Nephron progenitor cell (in vitro differentiated cells): ENCODE measurements at regions not wholly inside any gene's neighbourhood (a gene's known extent, or its start where the extent isn't known, plus 50 kb on each side); places are given as distances from the start of the nearest gene placed in this dataset.
"Not testable (repeated sequence)": the region's sequence is repeated elsewhere in the genome, so short reads cannot be mapped to it uniquely, and the experiment has no call there.

ENCODE experiments used
- DNase-seq: peaks from one replicate; pipeline ENCODE4 v3.0.0; 2021
- H3K27ac Mint-ChIP-seq: 2 replicates; pipeline ENCODE4 v1.8.0; 2021; ENCODE audit warnings: mild to moderate bottlenecking, moderate library complexity, mixed read lengths
- H3K27me3 Mint-ChIP-seq: 2 replicates; pipeline ENCODE4 v1.8.0; 2021; ENCODE audit warnings: mild to moderate bottlenecking, low read depth, mixed read lengths; ENCODE audit not compliant: poor library complexity
- H3K36me3 Mint-ChIP-seq: 2 replicates; pipeline ENCODE4 v1.8.0; 2021; ENCODE audit warnings: low read depth, mixed read lengths
- H3K4me1 Mint-ChIP-seq: 2 replicates; pipeline ENCODE4 v1.8.0; 2021; ENCODE audit warnings: mixed read lengths
- H3K4me3 Mint-ChIP-seq: 2 replicates; pipeline ENCODE4 v1.8.0; 2021; ENCODE audit warnings: mild to moderate bottlenecking, moderate library complexity, mixed read lengths
- H3K9me3 Mint-ChIP-seq: 2 replicates; pipeline ENCODE4 v1.8.0; 2021; ENCODE audit warnings: mild to moderate bottlenecking, moderate library complexity, mixed read lengths
- TF ChIP-seq, protein P1 (sequence below): fragments of 200-600 bp; sonication (generic); IDR thresholded peaks from 2 replicates; pipeline ENCODE4 v1.5.0; 2021; ENCODE audit warnings: antibody characterized with exemption

DNA sequence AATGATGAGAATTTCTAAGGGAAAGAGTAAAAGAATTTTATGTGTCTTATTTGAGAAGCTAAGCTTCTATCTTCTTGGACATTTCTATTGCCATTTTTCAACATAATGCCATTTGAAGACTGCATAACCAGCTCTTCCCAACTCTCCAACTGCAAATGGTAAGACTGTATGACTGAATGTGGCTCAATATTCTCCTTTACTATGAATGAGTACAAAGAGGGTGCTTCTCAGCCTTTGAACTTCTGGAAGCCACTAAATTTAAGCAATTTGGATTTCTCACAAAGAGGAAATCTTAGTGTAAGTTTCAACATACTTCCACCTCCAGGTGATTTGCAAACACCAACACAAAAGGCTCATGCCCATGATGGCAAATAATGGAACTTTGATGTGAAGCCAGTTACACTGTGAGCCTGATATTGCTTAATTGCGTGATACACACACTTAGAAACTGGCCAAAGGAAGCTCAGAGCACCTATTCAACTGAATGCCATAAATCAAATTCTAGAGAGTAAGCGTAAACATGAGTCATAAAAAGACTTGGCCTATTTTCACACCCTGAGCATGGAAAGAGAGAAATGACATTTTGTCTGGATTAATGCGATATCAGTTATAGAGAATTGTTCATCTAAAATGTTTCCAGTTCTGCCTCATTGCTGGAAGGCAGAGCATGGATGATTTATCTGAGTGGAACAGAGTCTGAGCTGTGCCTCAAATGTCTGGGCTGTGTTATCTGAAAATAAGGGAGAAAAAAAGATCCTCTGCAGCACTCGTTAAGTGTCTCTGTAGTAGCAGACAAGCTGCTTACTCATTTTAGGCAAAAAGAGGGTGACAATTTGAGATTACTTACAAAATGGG, 145.3 kb downstream of the PLK2 start:
- Mint-ChIP-seq H3K9me3 (peaks cover 9% of the 10 kb centered on the region), H3K4me1 (peaks cover 16% of the 10 kb centered on the region), H3K36me3 (no peaks in the 10 kb centered on the region), H3K4me3 (no peak overlapping the region), H3K27ac (peak overlapping the region; percentile 57), H3K27me3 (no peaks in the 10 kb centered on the region)
- TF ChIP-seq, protein P1, sequence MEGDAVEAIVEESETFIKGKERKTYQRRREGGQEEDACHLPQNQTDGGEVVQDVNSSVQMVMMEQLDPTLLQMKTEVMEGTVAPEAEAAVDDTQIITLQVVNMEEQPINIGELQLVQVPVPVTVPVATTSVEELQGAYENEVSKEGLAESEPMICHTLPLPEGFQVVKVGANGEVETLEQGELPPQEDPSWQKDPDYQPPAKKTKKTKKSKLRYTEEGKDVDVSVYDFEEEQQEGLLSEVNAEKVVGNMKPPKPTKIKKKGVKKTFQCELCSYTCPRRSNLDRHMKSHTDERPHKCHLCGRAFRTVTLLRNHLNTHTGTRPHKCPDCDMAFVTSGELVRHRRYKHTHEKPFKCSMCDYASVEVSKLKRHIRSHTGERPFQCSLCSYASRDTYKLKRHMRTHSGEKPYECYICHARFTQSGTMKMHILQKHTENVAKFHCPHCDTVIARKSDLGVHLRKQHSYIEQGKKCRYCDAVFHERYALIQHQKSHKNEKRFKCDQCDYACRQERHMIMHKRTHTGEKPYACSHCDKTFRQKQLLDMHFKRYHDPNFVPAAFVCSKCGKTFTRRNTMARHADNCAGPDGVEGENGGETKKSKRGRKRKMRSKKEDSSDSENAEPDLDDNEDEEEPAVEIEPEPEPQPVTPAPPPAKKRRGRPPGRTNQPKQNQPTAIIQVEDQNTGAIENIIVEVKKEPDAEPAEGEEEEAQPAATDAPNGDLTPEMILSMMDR: no peak
- no peak for DNase-seq

DNA sequence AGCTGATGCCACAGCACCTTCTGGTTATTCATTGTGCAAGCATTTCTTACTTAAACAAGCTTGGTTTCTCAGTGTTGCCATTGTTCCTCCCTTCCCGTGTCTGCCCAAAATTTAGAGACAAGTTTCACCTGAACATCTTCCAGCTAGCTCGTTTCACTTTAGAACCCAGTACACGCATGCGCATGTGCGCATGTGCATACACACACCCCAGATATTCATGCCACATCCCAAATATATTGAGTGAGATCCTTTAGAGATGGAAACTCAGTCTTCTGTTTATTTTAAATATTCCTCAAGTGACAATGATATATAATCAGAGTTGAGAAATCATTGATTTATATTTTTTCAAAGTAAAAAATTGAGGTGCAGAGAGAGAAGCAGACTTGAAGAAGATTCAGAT, 147.6 kb downstream of the PLK2 start:
- no peaks in the 10 kb centered on the region for H3K36me3 Mint-ChIP-seq

GRCh38 chr5:58311526-58311925, 148.4 kb downstream of the PLK2 start:
- no peaks in the 10 kb centered on the region for H3K27me3 Mint-ChIP-seq
- H3K4me3 Mint-ChIP-seq: no peak overlapping the region
- no peak for DNase-seq
- peaks cover under 1% of the 10 kb centered on the region for H3K4me1 Mint-ChIP-seq
- no peak overlapping the region for H3K27ac Mint-ChIP-seq
- TF ChIP-seq, protein P1: no peak
- peaks cover 21% of the 10 kb centered on the region for H3K9me3 Mint-ChIP-seq
- no peaks in the 10 kb centered on the region for H3K36me3 Mint-ChIP-seq

More for the DNA sequence above, 147.6 kb downstream of the PLK2 start:
- H3K9me3 Mint-ChIP-seq: peaks cover 21% of the 10 kb centered on the region
- TF ChIP-seq, protein P1: no peak
- peaks cover 9% of the 10 kb centered on the region for H3K4me1 Mint-ChIP-seq
- no peak overlapping the region for H3K4me3 Mint-ChIP-seq
- no peak for DNase-seq
- no peaks in the 10 kb centered on the region for H3K27me3 Mint-ChIP-seq
- H3K27ac Mint-ChIP-seq: no peak overlapping the region

DNA sequence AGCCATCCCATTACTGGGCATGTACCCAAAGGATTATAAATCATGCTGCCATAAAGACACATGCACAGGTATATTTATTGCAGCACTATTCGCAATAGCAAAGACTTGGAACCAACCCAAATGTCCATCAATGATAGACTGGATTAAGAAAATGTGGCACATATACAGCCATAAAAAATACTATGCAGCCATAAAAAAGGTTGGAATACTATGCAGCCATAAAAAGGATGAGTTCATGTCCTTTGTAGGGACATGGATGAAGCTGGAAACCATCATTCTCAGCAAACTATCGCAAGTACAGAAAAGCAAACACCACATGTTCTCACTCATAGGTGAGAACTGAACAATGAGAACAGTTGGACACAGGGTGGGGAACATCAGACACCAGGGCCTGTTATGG, 151.5 kb downstream of the PLK2 start:
- not testable (repeated sequence) for H3K27ac Mint-ChIP-seq, H3K36me3 Mint-ChIP-seq, H3K4me1 Mint-ChIP-seq, DNase-seq, H3K4me3 Mint-ChIP-seq, H3K27me3 Mint-ChIP-seq
- H3K9me3 Mint-ChIP-seq: peaks cover 21% of the 10 kb centered on the region

DNA sequence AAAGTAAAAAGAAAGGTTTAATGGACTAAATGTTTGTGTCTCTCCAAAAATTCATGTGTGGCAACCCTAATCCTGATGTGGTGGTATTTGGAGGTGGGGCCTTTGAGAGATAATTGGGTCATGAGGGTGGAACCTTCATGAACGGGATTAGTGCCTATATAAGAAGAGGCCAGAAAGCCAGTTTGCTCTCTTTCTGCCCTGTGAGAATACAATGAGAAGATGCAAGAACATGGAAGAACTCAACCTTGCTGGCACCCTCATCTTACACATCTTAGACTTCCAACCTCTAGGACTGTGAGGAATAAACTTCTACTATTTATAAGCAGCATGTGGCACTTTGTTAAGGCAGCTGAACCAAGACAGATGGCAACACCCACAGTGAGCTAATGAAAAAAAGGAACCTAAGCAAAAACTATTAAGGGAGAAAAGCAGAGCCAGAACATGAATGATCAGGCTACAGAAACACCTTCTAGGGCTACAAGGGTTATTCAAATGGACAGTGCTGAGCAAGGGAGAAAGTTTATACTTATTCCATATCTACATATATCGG, 159.5 kb downstream of the PLK2 start:
- DNase-seq: no peak
- TF ChIP-seq, protein P1: no peak
- no peaks in the 10 kb centered on the region for H3K27me3 Mint-ChIP-seq
- H3K4me1 Mint-ChIP-seq: no peaks in the 10 kb centered on the region
- no peaks in the 10 kb centered on the region for H3K36me3 Mint-ChIP-seq
- H3K27ac Mint-ChIP-seq: no peak overlapping the region
- no peaks in the 10 kb centered on the region for H3K9me3 Mint-ChIP-seq
- H3K4me3 Mint-ChIP-seq: no peak overlapping the region

GRCh38 chr5:58299256-58299655, 160.6 kb downstream of the PLK2 start:
- no peak overlapping the region for H3K27ac Mint-ChIP-seq
- no peaks in the 10 kb centered on the region for H3K36me3 Mint-ChIP-seq
- H3K4me1 Mint-ChIP-seq: no peaks in the 10 kb centered on the region
- no peaks in the 10 kb centered on the region for H3K27me3 Mint-ChIP-seq
- DNase-seq: no peak
- peaks cover 3% of the 10 kb centered on the region for H3K9me3 Mint-ChIP-seq
- TF ChIP-seq, protein P1: no peak
- no peak overlapping the region for H3K4me3 Mint-ChIP-seq
